NB4 (cell line): ENCODE measurements at regions not wholly inside any gene's neighbourhood (a gene's known extent, or its start where the extent isn't known, plus 50 kb on each side); places are given as distances from the start of the nearest gene placed in this dataset.

ENCODE experiments used
- CTCF ChIP-seq: IDR thresholded peaks from one replicate; pipeline ENCODE4 v1.5.1; 2012; ENCODE audit warnings: low read depth, low read length
- MAX ChIP-seq: IDR thresholded peaks from 2 replicates; pipeline ENCODE4 v1.6.1; 2011; ENCODE audit warnings: low read depth, low read length
- MYC ChIP-seq: IDR thresholded peaks from 2 replicates; pipeline ENCODE4 v1.6.1; 2011; ENCODE audit warnings: low read depth, low read length
- POLR2A ChIP-seq: IDR thresholded peaks from 2 replicates; pipeline ENCODE4 v1.6.1; 2011; ENCODE audit warnings: mild to moderate bottlenecking; ENCODE audit not compliant: insufficient read length; ENCODE audit errors: extremely low read depth

- TF ChIP-seq CTCF (no peak), POLR2A (no peak), MYC (no peak), MAX (no peak)
Measured at GRCh38 chr4:8728536-8729407, 136.2 kb downstream of the CPZ start.
